ENCODE measurements at regions not wholly inside any gene's neighbourhood (a gene's known extent, or its start where the extent isn't known, plus 50 kb on each side); places are given as distances from the start of the nearest gene placed in this dataset.

GRCh38 chr13:30141775-30142485, 165.4 kb downstream of the KATNAL1 start:
- 83 to 90% methylated on average over 6 of the region's 6 CpGs for WGBS, 2 donors
- no peak overlapping the region for H3K27ac ChIP-seq

GRCh38 chr13:30140973-30141372, 166.4 kb downstream of the KATNAL1 start:
- no peak for DNase-seq
- Histone ChIP-seq H3K4me3 (no peak overlapping the region), H3K36me3 (no peaks in the 10 kb centered on the region), H3K9me3 (no peaks in the 10 kb centered on the region), H3K4me1 (peaks cover 10 to 13% (median 12%) of the 10 kb centered on the region in 4 donors), H3K27me3 (no peaks in the 10 kb centered on the region), H3K27ac (no peak overlapping the region)
- no peak for TF ChIP-seq CTCF (IDR thresholded peaks at IDR 0.05)
- TF ChIP-seq POLR2AphosphoS5 (IDR thresholded peaks at IDR 0.05), result no peak
- TF ChIP-seq POLR2A (IDR thresholded peaks at IDR 0.05), result no peak
- TF ChIP-seq EP300 (IDR thresholded peaks at IDR 0.05), result no peak
- ATAC-seq (ENCODE audit: low FRiP score in 2 of 2), result no peak
- WGBS, 2 donors, result 86 to 95% methylated on average over 11 to 12 of the region's 12 CpGs

More at GRCh38 chr13:30141775-30142485, 165.4 kb downstream of the KATNAL1 start:
- no peaks in the 10 kb centered on the region for H3K9me3 ChIP-seq
- peaks cover 10 to 13% (median 12%) of the 10 kb centered on the region in 4 donors for H3K4me1 ChIP-seq
- no peaks in the 10 kb centered on the region for H3K36me3 ChIP-seq
- no peak for DNase-seq
- H3K4me3 ChIP-seq, result no peak overlapping the region
- no peak for ATAC-seq (ENCODE audit: low FRiP score in 2 of 2)
- TF ChIP-seq EP300 (IDR thresholded peaks at IDR 0.05) (no peak), POLR2A (IDR thresholded peaks at IDR 0.05) (no peak), POLR2AphosphoS5 (IDR thresholded peaks at IDR 0.05) (no peak), CTCF (IDR thresholded peaks at IDR 0.05) (no peak)
- H3K27me3 ChIP-seq, result no peaks in the 10 kb centered on the region

GRCh38 chr13:30138511-30138910, 168.8 kb downstream of the KATNAL1 start:
- H3K27me3 ChIP-seq, result no peaks in the 10 kb centered on the region
- ATAC-seq (ENCODE audit: low FRiP score in 2 of 2), result no peak
- no peak for DNase-seq
- WGBS, 2 donors, result 57 to 62% methylated on average over 8 of the region's 8 CpGs
- H3K27ac ChIP-seq, result no peak overlapping the region
- H3K36me3 ChIP-seq, result no peaks in the 10 kb centered on the region
- H3K9me3 ChIP-seq, result no peaks in the 10 kb centered on the region
- H3K4me3 ChIP-seq, result no peak overlapping the region
- no peak for TF ChIP-seq EP300 (IDR thresholded peaks at IDR 0.05)
- TF ChIP-seq CTCF (IDR thresholded peaks at IDR 0.05), result no peak
- TF ChIP-seq POLR2AphosphoS5 (IDR thresholded peaks at IDR 0.05), result no peak
- no peak for TF ChIP-seq POLR2A (IDR thresholded peaks at IDR 0.05)
- H3K4me1 ChIP-seq, result peaks cover 10 to 13% (median 12%) of the 10 kb centered on the region in 4 donors

GRCh38 chr13:30135868-30136267, 171.5 kb downstream of the KATNAL1 start:
- H3K27me3 ChIP-seq, result no peaks in the 10 kb centered on the region
- 90 to 98% methylated on average over 5 of the region's 5 CpGs for WGBS, 2 donors

More at GRCh38 chr13:30135868-30136267, 171.5 kb downstream of the KATNAL1 start:
- no peaks in the 10 kb centered on the region for H3K36me3 ChIP-seq
- DNase-seq, result peak in 1 of 2 donors; percentile 20
- TF ChIP-seq POLR2A (IDR thresholded peaks at IDR 0.05) (no peak), CTCF (IDR thresholded peaks at IDR 0.05) (no peak), POLR2AphosphoS5 (IDR thresholded peaks at IDR 0.05) (no peak), EP300 (IDR thresholded peaks at IDR 0.05) (no peak)
- no peaks in the 10 kb centered on the region for H3K9me3 ChIP-seq
- no peak for ATAC-seq (ENCODE audit: low FRiP score in 2 of 2)
- peaks cover 5 to 9% (median 7%) of the 10 kb centered on the region in 4 donors for H3K4me1 ChIP-seq
- no peak overlapping the region for H3K27ac ChIP-seq
- H3K4me3 ChIP-seq, result no peak overlapping the region

Data from upper lobe of left lung (tissue), 6 donors.